HG03103 (cell line): ENCODE measurements at regions not wholly inside any gene's neighbourhood (a gene's known extent, or its start where the extent isn't known, plus 50 kb on each side); places are given as distances from the start of the nearest gene placed in this dataset.

Experiments
- ATAC-seq: cut with Tn5 transposase; IDR thresholded peaks from one replicate; pipeline ENCODE4 v1.9.1; 2021; ENCODE audit warnings: low read depth; ENCODE audit not compliant: unreplicated experiment

GRCh38 chr5:106755789-106756188 is 914.9 kb downstream of the EFNA5 start:
- no peak for ATAC-seq

- ATAC-seq: no peak
Measured at GRCh38 chr5:106755066-106755465, 915.7 kb downstream of the EFNA5 start.

- no peak for ATAC-seq
Measured at GRCh38 chr5:106749826-106750225, 920.9 kb downstream of the EFNA5 start.

- ATAC-seq: no peak
Measured at GRCh38 chr5:106739127-106739526, 931.6 kb downstream of the EFNA5 start.

- ATAC-seq: no peak
Measured at GRCh38 chr5:106737111-106737510, 933.6 kb downstream of the EFNA5 start.

GRCh38 chr5:106732624-106733023 is 938.1 kb downstream of the EFNA5 start:
- ATAC-seq: no peak

- no peak for ATAC-seq
Measured at GRCh38 chr5:106730912-106731311, 939.8 kb downstream of the EFNA5 start.

- ATAC-seq: no peak
Measured at GRCh38 chr5:106730506-106730905, 940.2 kb downstream of the EFNA5 start.

- no peak for ATAC-seq
Measured at GRCh38 chr5:106728208-106728607, 942.5 kb downstream of the EFNA5 start.

GRCh38 chr5:106727071-106727470 is 943.7 kb downstream of the EFNA5 start:
- no peak for ATAC-seq

GRCh38 chr5:106720367-106720766 is 950.4 kb downstream of the EFNA5 start:
- ATAC-seq: no peak

GRCh38 chr5:106699796-106700195 is 970.9 kb downstream of the EFNA5 start:
- ATAC-seq: no peak

- no peak for ATAC-seq
Measured at GRCh38 chr5:106699198-106699597, 971.5 kb downstream of the EFNA5 start.

- ATAC-seq: no peak
Measured at GRCh38 chr5:106698169-106698568, 972.6 kb downstream of the EFNA5 start.

GRCh38 chr5:106691701-106692100 is 979.0 kb downstream of the EFNA5 start:
- no peak for ATAC-seq

GRCh38 chr5:106690585-106690984 is 980.2 kb downstream of the EFNA5 start:
- no peak for ATAC-seq

GRCh38 chr5:106680330-106680729 is 990.4 kb downstream of the EFNA5 start:
- ATAC-seq: no peak

- ATAC-seq: no peak
Measured at GRCh38 chr5:106677057-106677456, 993.7 kb downstream of the EFNA5 start.

GRCh38 chr5:106675687-106676086 is 995.0 kb downstream of the EFNA5 start:
- ATAC-seq: no peak

GRCh38 chr5:106673941-106674340 is 996.8 kb downstream of the EFNA5 start:
- no peak for ATAC-seq

- no peak for ATAC-seq
Measured at GRCh38 chr5:106661866-106662265, 1008.9 kb downstream of the EFNA5 start.

- no peak for ATAC-seq
Measured at GRCh38 chr5:106660681-106661080, 1010.1 kb downstream of the EFNA5 start.

GRCh38 chr5:106658150-106658549 is 1012.6 kb downstream of the EFNA5 start:
- no peak for ATAC-seq
